GM19455 (cell line): ENCODE measurements at regions not wholly inside any gene's neighbourhood (a gene's known extent, or its start where the extent isn't known, plus 50 kb on each side); places are given as distances from the start of the nearest gene placed in this dataset.
A peak's percentile ranks its signal among the peaks of the same experiment; 100 is the strongest.
"Not testable (repeated sequence)": the region's sequence is repeated elsewhere in the genome, so short reads cannot be mapped to it uniquely, and the experiment has no call there.

Experiments
- ATAC-seq: cut with Tn5 transposase; IDR thresholded peaks from one replicate; pipeline ENCODE4 v1.9.1; 2021; ENCODE audit not compliant: unreplicated experiment

DNA sequence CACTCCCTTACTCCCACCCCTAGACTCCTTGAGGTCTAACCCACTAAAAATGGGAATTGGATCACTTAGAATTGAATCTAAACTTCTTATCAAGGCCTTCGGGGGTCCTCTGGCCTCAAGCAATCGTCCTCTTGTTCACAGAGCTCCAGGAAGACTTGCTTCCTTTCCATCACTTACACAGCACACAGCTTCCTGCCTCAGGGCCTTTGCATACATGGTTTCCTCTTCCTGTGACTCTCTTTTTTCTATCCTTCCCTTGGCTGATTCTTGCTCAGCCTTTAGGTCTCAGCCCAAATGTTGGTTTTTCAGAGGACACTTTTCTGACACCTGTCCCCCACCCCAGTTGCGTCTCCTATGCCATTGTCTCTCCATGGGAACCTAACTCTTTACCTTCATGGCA, 50.0 kb upstream of the ALDH1B1 start:
- ATAC-seq, result no peak

GRCh38 chr9:38342096-38342495, 50.4 kb upstream of the ALDH1B1 start:
- ATAC-seq, result no peak

GRCh38 chr9:38339496-38339895, 53.0 kb upstream of the ALDH1B1 start:
- no peak for ATAC-seq

DNA sequence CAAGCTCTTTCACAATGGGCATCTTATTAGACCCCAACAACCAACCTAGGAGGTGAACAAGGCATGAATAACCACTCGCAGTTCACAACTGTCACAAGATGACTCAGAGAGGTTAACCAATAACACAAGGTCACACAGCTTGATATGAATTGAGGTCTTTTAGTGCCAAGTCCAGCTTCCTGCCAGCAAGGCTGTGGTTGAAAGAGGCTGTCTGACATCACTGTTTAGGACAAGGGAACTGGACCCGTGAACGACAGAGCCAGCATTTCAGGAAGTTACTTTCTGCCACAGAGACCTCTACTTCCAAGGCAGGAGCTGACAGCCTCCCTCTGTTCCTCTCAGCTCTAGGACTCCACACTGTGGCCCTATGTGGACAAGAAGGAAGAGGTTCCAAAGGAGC, 53.4 kb upstream of the ALDH1B1 start:
- no peak for ATAC-seq

DNA sequence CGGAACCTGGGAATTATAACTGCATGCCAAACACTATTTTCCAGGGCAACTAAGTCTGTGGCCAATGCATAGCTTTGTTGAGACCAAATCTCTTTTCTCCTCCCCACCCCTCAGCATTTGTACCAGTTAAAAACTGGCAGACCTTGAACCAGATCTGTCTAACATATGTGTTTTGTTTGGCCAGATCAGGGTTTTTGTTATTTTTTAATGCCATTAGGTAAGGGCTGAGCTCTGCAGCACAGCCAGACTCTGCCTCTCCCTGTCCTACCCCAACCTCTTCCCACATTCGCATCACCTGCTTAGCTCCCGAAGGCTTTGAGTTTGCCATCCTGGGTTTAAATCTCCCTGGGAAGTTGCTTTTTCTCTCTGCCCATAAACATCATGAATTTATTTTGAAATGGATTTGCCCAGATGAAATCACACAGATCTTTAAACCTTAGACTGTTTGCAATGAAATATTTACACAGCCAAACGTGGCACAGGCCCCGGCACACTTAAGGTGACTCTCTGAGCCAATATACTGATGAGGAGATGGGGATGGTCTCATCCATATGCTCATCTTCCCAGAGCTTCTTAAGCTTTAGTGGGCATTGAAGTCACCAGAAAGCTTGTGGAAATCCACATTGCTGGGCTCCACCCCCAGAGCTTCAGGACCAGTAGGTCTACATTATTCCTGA, 54.0 kb upstream of the ALDH1B1 start:
- no peak for ATAC-seq

DNA sequence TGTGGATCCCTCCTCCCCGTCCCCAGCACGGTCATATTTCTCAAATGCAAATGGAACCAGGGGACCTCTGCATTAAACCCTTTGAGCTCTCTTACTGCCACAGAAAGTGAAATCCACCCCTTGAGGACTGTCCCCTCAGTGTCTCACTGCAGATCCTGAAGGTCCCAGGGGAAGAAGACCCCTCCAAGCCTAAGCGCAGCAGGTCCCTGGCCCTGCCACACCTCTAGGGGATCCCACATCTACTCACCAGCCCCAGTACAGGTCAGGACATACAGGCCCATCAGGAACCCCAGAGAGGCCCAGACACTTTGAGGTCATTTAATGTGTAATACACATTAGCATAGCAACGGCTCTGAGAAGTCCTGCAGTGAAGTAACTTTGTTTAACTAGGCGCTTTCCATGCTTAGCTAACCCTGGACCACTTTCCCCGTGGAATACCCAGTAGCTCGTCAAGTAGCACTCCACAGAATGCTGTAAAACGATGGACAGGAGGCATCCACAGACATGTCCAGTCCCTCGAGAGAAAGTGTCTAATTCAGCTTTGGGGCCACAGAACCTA, 54.7 kb upstream of the ALDH1B1 start:
- ATAC-seq, result no peak

DNA sequence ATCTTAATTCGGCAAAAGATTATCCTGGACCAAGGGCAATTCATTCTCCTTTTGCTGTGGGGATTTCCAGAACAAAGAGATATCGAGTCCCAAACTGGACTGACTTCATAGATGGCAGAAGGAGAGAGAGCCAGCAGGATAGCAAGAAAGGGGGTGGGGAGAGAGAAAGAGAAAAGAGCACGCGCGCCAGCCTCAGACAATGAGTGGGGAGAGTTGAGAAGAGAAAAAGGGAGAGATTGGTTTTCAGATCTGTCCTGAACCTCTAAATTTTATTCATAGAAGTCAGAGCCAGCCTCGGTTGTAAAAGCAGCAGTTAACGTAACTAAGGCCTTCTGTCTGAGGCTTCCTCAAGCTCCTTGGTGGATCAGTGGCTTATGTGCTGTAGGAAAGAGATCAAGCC, 55.3 kb upstream of the ALDH1B1 start:
- no peak for ATAC-seq

DNA sequence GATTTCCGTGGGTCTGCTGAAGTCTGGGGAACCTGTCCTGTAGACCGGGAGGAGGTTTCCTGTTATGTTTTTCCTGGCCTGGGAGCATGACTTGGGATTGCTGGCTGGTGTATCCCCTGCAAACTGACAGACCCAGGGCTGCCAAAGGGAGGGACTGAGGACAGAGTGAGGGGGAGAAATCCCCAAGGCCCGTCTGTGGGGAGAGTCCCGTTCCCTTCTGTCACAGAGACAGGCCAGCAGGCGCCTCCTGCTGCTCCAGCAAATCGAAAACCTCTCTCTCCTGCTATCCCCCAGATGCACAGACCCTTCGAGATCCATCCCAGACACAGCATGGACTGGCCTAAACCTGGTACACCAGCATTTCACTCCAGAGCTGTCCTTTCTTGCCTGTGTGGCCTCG, 56.2 kb upstream of the ALDH1B1 start:
- no peak for ATAC-seq

DNA sequence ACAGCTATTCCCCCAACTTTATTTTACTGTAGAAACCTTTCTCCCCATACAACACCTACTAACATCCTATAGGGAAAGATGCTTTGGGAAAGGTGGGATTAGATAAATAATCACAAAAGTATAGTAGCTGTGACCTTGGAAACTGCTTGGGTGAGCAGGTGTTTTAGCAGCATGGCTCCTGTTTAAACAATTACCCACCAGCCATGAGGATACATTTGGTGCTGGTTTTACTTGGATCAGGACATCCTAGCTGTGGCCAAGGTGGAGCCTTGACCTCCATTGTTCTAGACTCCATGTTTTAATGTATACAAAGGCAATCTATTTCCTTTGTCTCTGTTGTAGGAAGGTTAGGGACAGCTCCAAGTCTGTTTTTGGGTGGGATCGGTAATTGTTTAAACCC, 56.8 kb upstream of the ALDH1B1 start:
- no peak for ATAC-seq

DNA sequence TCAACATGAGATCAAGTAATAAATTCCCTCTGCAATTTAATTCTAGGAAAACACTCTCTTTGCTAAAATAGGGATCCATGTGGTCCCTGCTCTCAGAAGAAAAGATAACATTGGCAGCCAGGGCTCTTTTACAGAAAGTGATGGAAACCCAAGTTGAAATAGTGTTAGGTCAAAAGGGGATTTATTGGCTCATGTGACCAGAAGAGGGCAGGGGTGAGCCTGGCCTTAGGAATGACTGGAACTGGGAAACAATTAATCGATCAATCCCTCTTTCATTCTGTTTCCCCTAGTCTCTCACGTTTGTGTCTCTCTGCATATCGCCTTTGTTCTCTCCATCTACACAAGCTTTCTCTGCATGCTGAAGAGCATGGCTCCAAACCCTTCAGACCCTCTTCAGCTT, 58.3 kb upstream of the ALDH1B1 start:
- no peak for ATAC-seq

DNA sequence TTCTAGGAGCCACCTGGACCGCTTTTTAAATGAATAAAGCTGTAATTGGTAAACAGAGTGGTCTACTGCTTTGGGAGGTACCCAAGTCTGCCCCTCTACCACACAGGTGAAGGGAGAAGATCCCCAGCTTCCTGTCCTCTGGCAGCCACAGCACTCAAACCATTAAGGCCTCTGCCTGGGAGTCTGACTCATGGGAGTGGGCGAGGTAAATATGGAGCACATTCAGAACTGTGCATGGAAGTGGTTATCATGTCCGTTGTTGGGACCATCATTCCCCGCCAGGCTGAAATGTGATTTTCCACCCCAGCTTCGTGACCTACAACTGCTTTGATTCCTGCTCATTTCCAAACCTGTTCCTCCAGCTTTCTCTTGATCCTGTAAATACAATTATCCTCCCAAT, 59.5 kb upstream of the ALDH1B1 start:
- no peak for ATAC-seq

DNA sequence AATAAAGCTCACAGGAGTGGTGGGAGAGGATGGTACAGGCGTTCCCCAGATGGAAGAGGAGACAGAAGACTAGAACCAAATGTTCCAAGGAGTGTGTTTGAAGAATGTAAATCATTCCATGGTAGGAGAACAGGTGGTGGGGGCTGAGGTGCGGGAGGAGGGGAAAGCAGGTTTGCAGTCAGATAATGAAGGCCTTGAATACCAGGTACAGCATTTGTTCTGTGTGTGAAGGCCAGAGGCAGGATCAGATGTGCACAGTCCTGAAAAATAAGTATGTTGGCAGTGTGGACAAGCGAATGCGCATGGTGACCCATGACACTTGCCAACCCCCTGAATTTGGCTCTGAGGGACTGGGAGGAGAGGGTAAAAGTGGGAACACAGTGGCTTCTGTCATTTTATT, 59.9 kb upstream of the ALDH1B1 start:
- no peak for ATAC-seq

- no peak for ATAC-seq
Observed at GRCh38 chr9:38331141-38331540, 61.4 kb upstream of the ALDH1B1 start.

DNA sequence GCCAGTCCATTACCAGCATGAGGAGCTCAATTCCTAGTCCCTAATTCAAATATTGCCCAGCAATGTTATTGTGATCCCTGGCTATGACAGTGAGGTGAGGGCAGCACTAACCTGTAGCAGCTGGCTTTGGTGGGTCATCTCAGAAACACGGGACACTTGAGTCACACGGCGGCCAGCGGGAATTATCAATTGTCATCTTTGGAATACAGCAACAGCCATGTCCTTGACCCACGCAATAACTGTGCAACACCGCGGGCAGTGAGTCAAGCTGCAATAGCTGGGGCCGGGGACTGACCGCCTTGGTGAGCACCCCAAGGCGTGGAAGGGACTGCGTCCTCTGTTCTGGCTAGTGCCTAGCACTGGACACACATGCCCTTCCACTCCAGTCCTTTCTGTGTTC, 62.5 kb upstream of the ALDH1B1 start:
- no peak for ATAC-seq

DNA sequence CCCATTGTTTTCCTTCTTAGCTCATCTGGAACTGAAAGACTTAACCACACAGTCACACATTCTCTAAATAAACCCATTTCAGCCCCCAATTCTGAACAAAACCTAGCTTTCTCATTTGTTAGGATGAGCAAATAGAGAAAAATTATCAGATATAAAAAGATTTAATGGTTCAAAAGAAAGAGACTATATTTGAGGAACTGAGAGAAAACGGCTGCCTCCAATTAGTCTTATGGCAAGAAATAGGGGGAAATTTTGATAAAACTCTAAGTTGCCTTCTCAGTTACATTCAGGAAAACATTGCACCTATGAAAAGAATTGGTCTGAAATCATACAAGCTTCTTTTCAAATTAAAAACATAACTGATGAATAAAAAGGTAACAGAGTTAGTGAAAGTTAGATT, 63.7 kb upstream of the ALDH1B1 start:
- no peak for ATAC-seq

GRCh38 chr9:38326122-38326521, 66.4 kb upstream of the ALDH1B1 start:
- ATAC-seq, result no peak

GRCh38 chr9:38324213-38324612, 68.3 kb upstream of the ALDH1B1 start:
- ATAC-seq, result not testable (repeated sequence)

DNA sequence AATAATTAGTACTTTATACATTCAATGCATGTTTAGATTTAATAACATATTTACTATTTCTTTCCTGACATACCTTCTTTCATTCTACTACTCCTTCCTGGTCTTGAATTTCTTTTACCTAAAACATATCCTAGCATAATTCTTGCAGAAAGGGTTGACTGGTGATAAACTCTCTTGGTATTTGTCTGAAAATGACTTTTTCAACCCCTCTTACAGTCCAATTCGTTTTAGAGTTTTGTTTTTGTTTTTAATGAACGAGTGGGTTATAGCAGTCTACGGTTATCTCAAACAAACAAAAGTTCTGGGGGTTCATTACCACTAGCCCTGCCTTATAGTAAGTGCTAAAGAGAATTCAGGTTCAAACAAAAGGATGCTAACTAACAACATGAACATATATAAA, 69.6 kb upstream of the ALDH1B1 start:
- ATAC-seq, result no peak

- no peak for ATAC-seq
Observed at GRCh38 chr9:38319496-38320173, 72.9 kb upstream of the ALDH1B1 start.

GRCh38 chr9:38318759-38319495, 73.6 kb upstream of the ALDH1B1 start:
- ATAC-seq, result peak; percentile 59

GRCh38 chr9:38316166-38316780, 76.2 kb upstream of the ALDH1B1 start:
- ATAC-seq, result no peak
